A549 (cell line): ENCODE measurements at regions not wholly inside any gene's neighbourhood (a gene's known extent, or its start where the extent isn't known, plus 50 kb on each side); places are given as distances from the start of the nearest gene placed in this dataset.

Experiments
- ATAC-seq, 2 experiments: fragments of 200-7000 bp in 1 of 2; fragments of >200 bp in 1 of 2; cut with Nextera tagmentation in 1 of 2; cut with Tn5 transposase in 1 of 2; 3 replicates each; pipeline versions ENCODE4 v1.8.0 to v1.9.1; 2018 to 2020; ENCODE audit warnings: mild to moderate bottlenecking in 1 of 2, moderate library complexity in 1 of 2
- CTCF ChIA-PET: fragments of 300-600 bp; sonication (Branson Sonifier 250); formaldehyde crosslinking; extraction: SDS; loops from one replicate; lab custom pipeline; 2021; ENCODE audit warnings: antibody characterized with exemption, inconsistent platforms; lab: Yijun Ruan, JAX
- POLR2A ChIA-PET: fragments of 350-600 bp; formaldehyde crosslinking; extraction: SDS; loops from one replicate; lab custom pipeline; 2021; ENCODE audit warnings: antibody characterized with exemption, inconsistent platforms; lab: Yijun Ruan, JAX
- DNase-seq, 2 experiments: peaks; one replicate each; pipeline versions ENCODE4 v3.0.0 to v3.0.0-alpha.2; 2011 to 2016; ENCODE audit warnings: low read depth in 1 of 2, low spot score in 1 of 2
- FAIRE-seq: peaks from 2 replicates; lab custom pipeline; 2011; peaks lifted over from hg19 to GRCh38; lab: Jason Lieb, UNC
- H3K27ac ChIP-seq, 2 experiments: fragments of >200 bp; sonication (Bioruptor Twin); formaldehyde crosslinking; 3 replicates each; pipeline ENCODE4 v1.5.1; 2016 to 2017
- H3K4me1 ChIP-seq: fragments of >200 bp; sonication (Bioruptor Twin); formaldehyde crosslinking; 3 replicates; pipeline ENCODE4 v1.6.1; 2016
- H3K4me2 ChIP-seq: fragments of >200 bp; sonication (Bioruptor Twin); formaldehyde crosslinking; 3 replicates; pipeline ENCODE4 v1.6.1; 2016
- H3K4me3 ChIP-seq: fragments of >200 bp; sonication (Bioruptor Twin); formaldehyde crosslinking; 3 replicates; pipeline ENCODE4 v1.5.1; 2016
- H3K9me3 ChIP-seq: fragments of >200 bp; sonication (Bioruptor Twin); formaldehyde crosslinking; 3 replicates; pipeline ENCODE4 v1.6.1; 2016
- CBX2 ChIP-seq: fragments of 200-600 bp; sonication (generic); IDR thresholded peaks from 2 replicates; pipeline ENCODE4 v1.6.1; 2016; ENCODE audit warnings: low read depth, mild to moderate bottlenecking, borderline replicate concordance
- CBX8 ChIP-seq: fragments of 200-600 bp; sonication (generic); IDR thresholded peaks from 2 replicates; pipeline ENCODE4 v1.6.1; 2016
- CHD2 ChIP-seq: fragments of 150-350 bp; IDR thresholded peaks from 2 replicates; pipeline ENCODE4 v1.6.1; 2014; ENCODE audit warnings: low read length; ENCODE audit not compliant: partially characterized antibody
- EHMT2 ChIP-seq: fragments of 200-600 bp; sonication (generic); IDR thresholded peaks from 2 replicates; pipeline ENCODE4 v1.6.1; 2016; ENCODE audit warnings: antibody characterized with exemption, low read depth, mild to moderate bottlenecking, moderate library complexity
- FOSB ChIP-seq: fragments of 250-450 bp; sonication (Bioruptor Pico); IDR thresholded peaks from 2 replicates; pipeline ENCODE4 v1.5.0; 2020; ENCODE audit warnings: mild to moderate bottlenecking, moderate library complexity
- FOSL2 ChIP-seq, 2 experiments: fragments of 450-650 bp in 1 of 2; fragments of >200 bp in 1 of 2; sonication (Bioruptor Twin) in 1 of 2; formaldehyde crosslinking; IDR thresholded peaks; 2 replicates each; pipeline versions ENCODE4 v1.5.0 to v1.6.1; 2016 to 2020; ENCODE audit warnings: mild to moderate bottlenecking in 1 of 2, moderate library complexity in 1 of 2
- HES2 ChIP-seq: fragments of >200 bp; sonication (Bioruptor Twin); formaldehyde crosslinking; IDR thresholded peaks from 2 replicates; pipeline ENCODE4 v1.6.1; 2016
- JUNB ChIP-seq: fragments of >200 bp; sonication (Bioruptor Twin); formaldehyde crosslinking; IDR thresholded peaks from 2 replicates; pipeline ENCODE4 v1.6.1; 2016
- MYC ChIP-seq: IDR thresholded peaks from 2 replicates; pipeline ENCODE4 v1.6.1; 2012; ENCODE audit warnings: mild to moderate bottlenecking, inconsistent platforms, low read length, improper control_type of control experiment, borderline replicate concordance
- NFE2L2 ChIP-seq: fragments of 150-350 bp; conservative IDR thresholded peaks from 2 replicates; pipeline ENCODE4 v1.6.1; 2014; ENCODE audit warnings: low read length
- RARB ChIP-seq: fragments of 250-450 bp; sonication (Bioruptor Pico); IDR thresholded peaks from 2 replicates; pipeline ENCODE4 v1.8.0; 2021; ENCODE audit warnings: mild to moderate bottlenecking, moderate library complexity
- TFCP2L1 ChIP-seq: fragments of 250-450 bp; sonication (Bioruptor Pico); IDR thresholded peaks from 2 replicates; pipeline ENCODE4 v1.5.0; 2021; ENCODE audit warnings: mild to moderate bottlenecking
- USF2 ChIP-seq: fragments of 450-650 bp; IDR thresholded peaks from 2 replicates; pipeline ENCODE4 v1.6.1; 2014; ENCODE audit warnings: antibody characterized with exemption
- WGBS: methylation state at CpG from one replicate; pipeline ENCODE4 v1.1.6; 2017; ENCODE audit errors: missing lambda C conversion rate; 5-methylcytosine and 5-hydroxymethylcytosine counted together
- TF ChIP-seq, protein P1 (sequence below): fragments of >200 bp; sonication (Bioruptor Twin); formaldehyde crosslinking; IDR thresholded peaks from 3 replicates; pipeline ENCODE4 v1.5.1; 2016
- TF ChIP-seq, protein P2 (sequence below): IDR thresholded peaks from 2 replicates; pipeline ENCODE4 v1.6.1; 2012
- TF ChIP-seq, protein P3 (sequence below): fragments of 250-450 bp; sonication (Bioruptor Pico); IDR thresholded peaks from 2 replicates; pipeline ENCODE4 v1.5.0; 2021; ENCODE audit warnings: mild to moderate bottlenecking, moderate library complexity, borderline replicate concordance

GRCh38 chrX:84873176-84873575 is 130.5 kb upstream of the APOOL start (continued):
- no peak for TF ChIP-seq NFE2L2
- no peak for TF ChIP-seq RARB (CRISPR knock-in tag)
- TF ChIP-seq, all 56 proteins: peak for 0

DNA sequence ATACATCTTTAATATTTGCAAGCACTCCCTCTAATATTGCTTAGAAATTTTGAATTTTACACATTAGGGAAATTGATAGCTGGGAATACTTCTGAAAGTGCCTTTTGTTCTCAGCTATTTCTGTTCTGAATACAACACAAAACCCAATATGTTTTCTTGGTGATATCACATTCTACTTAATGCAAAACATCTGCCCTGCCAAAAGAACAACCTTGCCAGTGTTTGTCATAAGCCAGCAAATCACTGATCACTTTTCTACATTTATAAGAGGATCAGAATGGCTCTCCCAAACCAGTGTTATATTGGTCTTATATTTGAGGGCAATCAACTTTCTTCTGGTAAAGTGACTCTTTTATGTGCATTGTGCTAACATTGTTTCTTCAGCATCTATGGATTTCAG is 126.8 kb upstream of the APOOL start:
- H3K4me1 ChIP-seq = no peaks in the 10 kb centered on the region
- no peak overlapping the region for H3K4me3 ChIP-seq
- peak; percentile 79 for FAIRE-seq
- DNase-seq = no peak
- no peak for ATAC-seq
- no peaks in the 10 kb centered on the region for H3K9me3 ChIP-seq
- no peak overlapping the region for H3K27ac ChIP-seq
- TF ChIP-seq RARB (CRISPR knock-in tag) (no peak), CBX2 (no peak), CBX8 (no peak)
- TF ChIP-seq, protein P1, sequence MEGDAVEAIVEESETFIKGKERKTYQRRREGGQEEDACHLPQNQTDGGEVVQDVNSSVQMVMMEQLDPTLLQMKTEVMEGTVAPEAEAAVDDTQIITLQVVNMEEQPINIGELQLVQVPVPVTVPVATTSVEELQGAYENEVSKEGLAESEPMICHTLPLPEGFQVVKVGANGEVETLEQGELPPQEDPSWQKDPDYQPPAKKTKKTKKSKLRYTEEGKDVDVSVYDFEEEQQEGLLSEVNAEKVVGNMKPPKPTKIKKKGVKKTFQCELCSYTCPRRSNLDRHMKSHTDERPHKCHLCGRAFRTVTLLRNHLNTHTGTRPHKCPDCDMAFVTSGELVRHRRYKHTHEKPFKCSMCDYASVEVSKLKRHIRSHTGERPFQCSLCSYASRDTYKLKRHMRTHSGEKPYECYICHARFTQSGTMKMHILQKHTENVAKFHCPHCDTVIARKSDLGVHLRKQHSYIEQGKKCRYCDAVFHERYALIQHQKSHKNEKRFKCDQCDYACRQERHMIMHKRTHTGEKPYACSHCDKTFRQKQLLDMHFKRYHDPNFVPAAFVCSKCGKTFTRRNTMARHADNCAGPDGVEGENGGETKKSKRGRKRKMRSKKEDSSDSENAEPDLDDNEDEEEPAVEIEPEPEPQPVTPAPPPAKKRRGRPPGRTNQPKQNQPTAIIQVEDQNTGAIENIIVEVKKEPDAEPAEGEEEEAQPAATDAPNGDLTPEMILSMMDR = no peak
- no peak overlapping the region for H3K4me2 ChIP-seq
- CTCF ChIA-PET = no interaction called here
- POLR2A ChIA-PET = no interaction called here

DNA sequence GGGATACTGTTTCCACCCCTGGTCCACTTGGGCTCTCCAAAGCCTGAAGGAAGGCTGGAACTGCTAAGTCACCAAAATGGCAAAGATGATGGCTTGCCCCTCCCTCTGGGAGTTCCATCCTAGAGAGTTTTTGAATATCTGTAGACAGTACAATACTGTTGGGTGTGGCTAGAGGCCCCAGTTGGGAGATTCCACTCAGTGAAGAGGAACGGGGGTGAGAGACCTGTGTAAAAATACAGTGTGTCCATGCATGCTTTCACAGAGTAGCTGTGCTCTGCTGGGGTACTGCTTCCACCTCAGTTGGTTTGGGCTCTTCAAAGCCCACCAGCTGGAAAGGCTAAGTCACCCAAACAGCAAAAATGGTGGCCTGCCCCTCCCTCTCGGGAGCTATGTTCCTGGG is 109.8 kb upstream of the APOOL start:
- no peak for DNase-seq
- Histone ChIP-seq H3K4me1 (no peaks in the 10 kb centered on the region), H3K4me3 (no peak overlapping the region), H3K27ac (no peak overlapping the region), H3K4me2 (no peak overlapping the region), H3K9me3 (no peaks in the 10 kb centered on the region)
- ChIA-PET CTCF (no interaction called here), POLR2A (no interaction called here)
- 25% methylated on average over 1 of the region's 2 CpGs for WGBS
- no peak for FAIRE-seq
- no peak for ATAC-seq
- no peak for TF ChIP-seq CBX8
- TF ChIP-seq USF2 = no peak
- TF ChIP-seq HES2 = no peak
- no peak for TF ChIP-seq EHMT2
- TF ChIP-seq, protein P2, sequence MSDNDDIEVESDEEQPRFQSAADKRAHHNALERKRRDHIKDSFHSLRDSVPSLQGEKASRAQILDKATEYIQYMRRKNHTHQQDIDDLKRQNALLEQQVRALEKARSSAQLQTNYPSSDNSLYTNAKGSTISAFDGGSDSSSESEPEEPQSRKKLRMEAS = no peak
- TF ChIP-seq TFCP2L1 (CRISPR knock-in tag) = no peak
- no peak for TF ChIP-seq JUNB
- TF ChIP-seq FOSL2 (IDR thresholded peaks at IDR 0.05) = no peak
- TF ChIP-seq FOSL2 (CRISPR knock-in tag; IDR thresholded peaks at IDR 0.05) = no peak
- TF ChIP-seq, protein P3, sequence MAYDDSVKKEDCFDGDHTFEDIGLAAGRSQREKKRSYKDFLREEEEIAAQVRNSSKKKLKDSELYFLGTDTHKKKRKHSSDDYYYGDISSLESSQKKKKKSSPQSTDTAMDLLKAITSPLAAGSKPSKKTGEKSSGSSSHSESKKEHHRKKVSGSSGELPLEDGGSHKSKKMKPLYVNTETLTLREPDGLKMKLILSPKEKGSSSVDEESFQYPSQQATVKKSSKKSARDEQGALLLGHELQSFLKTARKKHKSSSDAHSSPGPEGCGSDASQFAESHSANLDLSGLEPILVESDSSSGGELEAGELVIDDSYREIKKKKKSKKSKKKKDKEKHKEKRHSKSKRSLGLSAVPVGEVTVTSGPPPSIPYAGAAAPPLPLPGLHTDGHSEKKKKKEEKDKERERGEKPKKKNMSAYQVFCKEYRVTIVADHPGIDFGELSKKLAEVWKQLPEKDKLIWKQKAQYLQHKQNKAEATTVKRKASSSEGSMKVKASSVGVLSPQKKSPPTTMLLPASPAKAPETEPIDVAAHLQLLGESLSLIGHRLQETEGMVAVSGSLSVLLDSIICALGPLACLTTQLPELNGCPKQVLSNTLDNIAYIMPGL = no peak
- no peak for TF ChIP-seq FOSB
- no peak for TF ChIP-seq CHD2
- no peak for TF ChIP-seq MYC
- no peak for TF ChIP-seq RARB (CRISPR knock-in tag)
